DND-41 (cell line): ENCODE measurements at regions not wholly inside any gene's neighbourhood (a gene's known extent, or its start where the extent isn't known, plus 50 kb on each side); places are given as distances from the start of the nearest gene placed in this dataset.
A peak's percentile ranks its signal among the peaks of the same experiment; 100 is the strongest.
"Not testable (repeated sequence)": the region's sequence is repeated elsewhere in the genome, so short reads cannot be mapped to it uniquely, and the experiment has no call there.

ENCODE experiments used
- ATAC-seq: fragments of 200-7000 bp; cut with Tn5 transposase; 3 replicates; pipeline ENCODE4 v1.9.1; 2021; ENCODE audit warnings: low read depth; ENCODE audit not compliant: insufficient read depth
- DNase-seq: peaks from one replicate; pipeline ENCODE4 v3.0.0-alpha.2; 2020
- H2AFZ ChIP-seq: 2 replicates; pipeline ENCODE4 v1.6.0; 2012; ENCODE audit warnings: low read depth, low read length
- H3K27ac ChIP-seq: 2 replicates; pipeline ENCODE4 v1.5.1; 2012; ENCODE audit warnings: low read length, inconsistent platforms
- H3K27me3 ChIP-seq: fragments of 200-600 bp; sonication (generic); 2 replicates; pipeline ENCODE4 v1.6.0; 2012; ENCODE audit warnings: low read length, mild to moderate bottlenecking, inconsistent platforms; ENCODE audit not compliant: insufficient read depth, poor library complexity
- H3K36me3 ChIP-seq: 2 replicates; pipeline ENCODE4 v1.5.1; 2012; ENCODE audit warnings: low read length, inconsistent platforms; ENCODE audit not compliant: insufficient read depth
- H3K4me1 ChIP-seq: 2 replicates; pipeline ENCODE4 v1.5.1; 2012; ENCODE audit warnings: mild to moderate bottlenecking, low read length; ENCODE audit not compliant: insufficient read depth
- H3K4me2 ChIP-seq: 2 replicates; pipeline ENCODE4 v1.6.0; 2012; ENCODE audit warnings: mild to moderate bottlenecking, moderate library complexity, low read length, inconsistent platforms; ENCODE audit not compliant: insufficient read depth
- H3K4me3 ChIP-seq, 2 experiments: fragments of 200-600 bp in 1 of 2; shearing (Covaris generic) in 1 of 2; 2 replicates each; pipeline ENCODE4 v1.5.1; 2012 to 2016; ENCODE audit warnings: inconsistent platforms in 2 of 2, low read length in 2 of 2, mild to moderate bottlenecking in 2 of 2, low read depth in 1 of 2, moderate library complexity in 1 of 2
- H3K79me2 ChIP-seq: 2 replicates; pipeline ENCODE4 v1.6.0; 2012; ENCODE audit warnings: low read length, inconsistent platforms; ENCODE audit not compliant: insufficient read depth
- H3K9ac ChIP-seq: 2 replicates; pipeline ENCODE4 v1.6.0; 2012; ENCODE audit warnings: low read depth, mild to moderate bottlenecking, inconsistent platforms, low read length, moderate library complexity
- H3K9me3 ChIP-seq: 2 replicates; pipeline ENCODE4 v1.5.1; 2012; ENCODE audit warnings: low read length, moderate library complexity, mild to moderate bottlenecking, inconsistent platforms; ENCODE audit not compliant: insufficient read depth, severe bottlenecking
- H4K20me1 ChIP-seq: 2 replicates; pipeline ENCODE4 v1.6.0; 2012; ENCODE audit warnings: low read length; ENCODE audit not compliant: insufficient read depth
- EZH2 ChIP-seq: IDR thresholded peaks from 3 replicates; pipeline ENCODE4 v1.6.1; 2012; ENCODE audit warnings: borderline replicate concordance, low read depth, mild to moderate bottlenecking, moderate library complexity, low read length, inconsistent platforms; ENCODE audit not compliant: severe bottlenecking
- TF ChIP-seq, protein P1 (sequence below): IDR thresholded peaks from 2 replicates; pipeline ENCODE4 v1.5.1; 2012; ENCODE audit warnings: borderline replicate concordance, low read length, moderate library complexity, mild to moderate bottlenecking; ENCODE audit not compliant: poor library complexity, severe bottlenecking; ENCODE audit errors: extremely low read depth

DNA sequence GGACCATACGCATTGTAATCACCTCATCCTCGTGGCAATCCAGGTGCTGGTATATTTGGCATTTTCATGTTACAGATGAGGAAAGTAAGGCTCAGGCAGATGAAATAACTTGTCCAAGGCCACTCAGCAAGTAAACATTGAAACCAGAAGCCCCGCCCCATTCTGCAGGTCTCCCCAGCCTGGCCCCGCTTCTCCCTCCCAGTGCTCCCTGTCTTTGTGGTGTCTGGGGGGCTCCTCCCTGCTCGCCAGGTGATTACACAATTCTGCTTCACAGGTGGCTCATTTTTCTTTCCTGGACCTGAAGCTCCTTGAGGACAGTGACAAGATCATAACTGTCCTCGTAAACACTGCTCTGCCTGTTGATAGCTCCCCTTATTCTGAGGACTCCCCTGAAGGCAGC lies 531.5 kb upstream of the B3GAT1 start:
- ATAC-seq (no peak), DNase-seq (no peak)
- Histone ChIP-seq H3K79me2 (no peaks in the 10 kb centered on the region), H2AFZ (no peak overlapping the region), H3K4me2 (no peak overlapping the region), H3K27ac (no peak overlapping the region), H3K4me3 (no peak overlapping the region), H3K36me3 (no peaks in the 10 kb centered on the region), H3K4me1 (no peaks in the 10 kb centered on the region), H3K9me3 (no peaks in the 10 kb centered on the region), H3K27me3 (peaks cover 4% of the 10 kb centered on the region), H3K9ac (no peak overlapping the region), H4K20me1 (no peaks in the 10 kb centered on the region)
- TF ChIP-seq, protein P1, sequence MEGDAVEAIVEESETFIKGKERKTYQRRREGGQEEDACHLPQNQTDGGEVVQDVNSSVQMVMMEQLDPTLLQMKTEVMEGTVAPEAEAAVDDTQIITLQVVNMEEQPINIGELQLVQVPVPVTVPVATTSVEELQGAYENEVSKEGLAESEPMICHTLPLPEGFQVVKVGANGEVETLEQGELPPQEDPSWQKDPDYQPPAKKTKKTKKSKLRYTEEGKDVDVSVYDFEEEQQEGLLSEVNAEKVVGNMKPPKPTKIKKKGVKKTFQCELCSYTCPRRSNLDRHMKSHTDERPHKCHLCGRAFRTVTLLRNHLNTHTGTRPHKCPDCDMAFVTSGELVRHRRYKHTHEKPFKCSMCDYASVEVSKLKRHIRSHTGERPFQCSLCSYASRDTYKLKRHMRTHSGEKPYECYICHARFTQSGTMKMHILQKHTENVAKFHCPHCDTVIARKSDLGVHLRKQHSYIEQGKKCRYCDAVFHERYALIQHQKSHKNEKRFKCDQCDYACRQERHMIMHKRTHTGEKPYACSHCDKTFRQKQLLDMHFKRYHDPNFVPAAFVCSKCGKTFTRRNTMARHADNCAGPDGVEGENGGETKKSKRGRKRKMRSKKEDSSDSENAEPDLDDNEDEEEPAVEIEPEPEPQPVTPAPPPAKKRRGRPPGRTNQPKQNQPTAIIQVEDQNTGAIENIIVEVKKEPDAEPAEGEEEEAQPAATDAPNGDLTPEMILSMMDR, result no peak
- TF ChIP-seq EZH2, result no peak

- TF ChIP-seq, protein P1, result no peak
- H3K4me2 ChIP-seq, result no peak overlapping the region
- no peak for ATAC-seq
Measured at GRCh38 chr11:134942681-134943080, 530.6 kb upstream of the B3GAT1 start.

DNA sequence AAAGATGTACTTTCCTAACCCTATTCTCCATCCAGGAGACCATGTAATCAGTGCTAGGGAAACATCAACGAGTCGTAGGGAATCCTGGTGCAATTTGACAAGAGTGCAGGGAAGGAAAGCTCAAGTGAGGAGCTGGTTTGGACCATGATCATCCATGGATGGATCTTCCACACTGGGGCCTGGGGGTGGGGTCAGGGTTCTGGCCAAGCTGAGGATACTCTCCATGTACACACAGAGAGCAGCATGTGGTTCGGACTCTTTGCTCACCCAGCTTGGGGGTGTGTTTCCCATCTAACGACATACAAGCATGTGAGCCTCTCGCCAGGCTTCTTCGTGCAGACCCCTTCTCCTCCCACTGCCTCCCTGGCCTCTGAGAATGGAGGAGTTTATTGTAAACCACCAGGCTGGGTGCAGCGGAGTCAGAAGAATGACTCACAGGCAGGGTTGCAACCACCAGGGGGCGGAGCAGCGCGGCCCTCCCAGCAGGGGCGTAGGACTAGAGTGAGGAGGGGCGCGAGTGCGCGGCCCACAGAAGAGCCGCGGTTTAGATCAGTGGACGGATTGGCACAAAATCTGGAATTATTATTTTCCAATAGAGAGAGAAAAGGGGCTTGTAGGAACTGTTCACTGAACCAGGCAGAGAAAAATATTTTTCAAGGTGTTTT lies 530.0 kb upstream of the B3GAT1 start:
- not testable (repeated sequence) for H4K20me1 ChIP-seq, H3K4me1 ChIP-seq, DNase-seq, H3K36me3 ChIP-seq, H3K4me3 ChIP-seq, H3K79me2 ChIP-seq, H2AFZ ChIP-seq, H3K27me3 ChIP-seq, H3K27ac ChIP-seq, H3K9me3 ChIP-seq, H3K4me2 ChIP-seq, H3K9ac ChIP-seq
- ATAC-seq, result peak; percentile 33; the same call in 1 of the 3 replicates
- TF ChIP-seq, protein P1, result peak; percentile 17

More at GRCh38 chr11:134942681-134943080, 530.6 kb upstream of the B3GAT1 start:
- no peak for DNase-seq
- H4K20me1 ChIP-seq, result no peaks in the 10 kb centered on the region
- H3K27me3 ChIP-seq, result peaks cover 2% of the 10 kb centered on the region
- H3K4me3 ChIP-seq, result no peak overlapping the region
- H3K27ac ChIP-seq, result no peak overlapping the region
- no peaks in the 10 kb centered on the region for H3K9me3 ChIP-seq
- H3K9ac ChIP-seq, result no peak overlapping the region
- H3K4me1 ChIP-seq, result no peaks in the 10 kb centered on the region
- no peaks in the 10 kb centered on the region for H3K79me2 ChIP-seq
- no peak overlapping the region for H2AFZ ChIP-seq
- H3K36me3 ChIP-seq, result no peaks in the 10 kb centered on the region

DNA sequence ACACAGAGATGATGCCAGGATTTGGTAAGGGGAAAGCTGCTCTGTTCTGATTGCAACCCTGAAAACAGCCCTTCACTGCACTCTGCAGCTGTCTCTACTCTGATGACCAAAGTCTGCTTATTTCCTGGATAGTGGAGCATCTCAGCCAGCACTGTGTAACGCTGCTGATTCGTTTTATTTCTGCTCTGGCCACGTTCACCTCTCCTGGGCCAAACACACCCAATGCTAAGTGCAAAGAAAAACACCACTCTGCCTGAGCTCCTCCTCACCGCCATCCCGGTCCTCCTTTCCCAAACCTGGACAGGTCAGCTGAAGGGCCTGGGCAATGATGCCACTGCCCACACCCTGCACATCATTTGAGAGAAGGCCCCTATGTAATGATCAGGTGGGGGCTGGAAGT lies 529.3 kb upstream of the B3GAT1 start:
- TF ChIP-seq EZH2, result no peak
- TF ChIP-seq, protein P1, result no peak
- no peaks in the 10 kb centered on the region for H3K27me3 ChIP-seq
- H3K9me3 ChIP-seq, result no peaks in the 10 kb centered on the region
- no peak overlapping the region for H3K4me2 ChIP-seq
- H4K20me1 ChIP-seq, result no peaks in the 10 kb centered on the region
- H3K36me3 ChIP-seq, result no peaks in the 10 kb centered on the region
- no peaks in the 10 kb centered on the region for H3K79me2 ChIP-seq
- no peak overlapping the region for H2AFZ ChIP-seq
- DNase-seq (no peak), ATAC-seq (no peak)
- H3K4me1 ChIP-seq, result no peaks in the 10 kb centered on the region
- no peak overlapping the region for H3K9ac ChIP-seq
- no peak overlapping the region for H3K27ac ChIP-seq
- H3K4me3 ChIP-seq, result no peak overlapping the region
